ENCODE measurements at regions not wholly inside any gene's neighbourhood (a gene's known extent, or its start where the extent isn't known, plus 50 kb on each side); places are given as distances from the start of the nearest gene placed in this dataset.

DNA sequence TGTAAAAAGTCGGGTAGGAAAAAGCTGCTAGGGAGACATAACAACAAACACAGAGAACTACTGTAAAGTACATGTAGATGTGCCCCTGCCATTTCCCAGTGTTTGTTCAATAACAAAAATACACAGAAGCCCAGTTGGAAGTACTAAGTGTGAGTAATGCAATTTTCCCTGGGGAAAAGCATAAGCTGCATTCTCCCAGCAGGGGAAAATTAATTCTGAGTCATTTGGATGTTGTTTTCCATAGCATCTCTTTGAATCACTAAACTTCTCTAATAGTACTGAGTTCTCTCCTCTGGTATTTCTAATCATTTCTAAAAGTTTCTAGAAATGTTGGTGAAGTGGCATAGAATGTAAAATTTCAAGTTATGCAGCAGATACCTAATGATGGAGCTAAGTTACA is 1114.9 kb downstream of the C4orf33 start:
- TF ChIP-seq, protein P1, sequence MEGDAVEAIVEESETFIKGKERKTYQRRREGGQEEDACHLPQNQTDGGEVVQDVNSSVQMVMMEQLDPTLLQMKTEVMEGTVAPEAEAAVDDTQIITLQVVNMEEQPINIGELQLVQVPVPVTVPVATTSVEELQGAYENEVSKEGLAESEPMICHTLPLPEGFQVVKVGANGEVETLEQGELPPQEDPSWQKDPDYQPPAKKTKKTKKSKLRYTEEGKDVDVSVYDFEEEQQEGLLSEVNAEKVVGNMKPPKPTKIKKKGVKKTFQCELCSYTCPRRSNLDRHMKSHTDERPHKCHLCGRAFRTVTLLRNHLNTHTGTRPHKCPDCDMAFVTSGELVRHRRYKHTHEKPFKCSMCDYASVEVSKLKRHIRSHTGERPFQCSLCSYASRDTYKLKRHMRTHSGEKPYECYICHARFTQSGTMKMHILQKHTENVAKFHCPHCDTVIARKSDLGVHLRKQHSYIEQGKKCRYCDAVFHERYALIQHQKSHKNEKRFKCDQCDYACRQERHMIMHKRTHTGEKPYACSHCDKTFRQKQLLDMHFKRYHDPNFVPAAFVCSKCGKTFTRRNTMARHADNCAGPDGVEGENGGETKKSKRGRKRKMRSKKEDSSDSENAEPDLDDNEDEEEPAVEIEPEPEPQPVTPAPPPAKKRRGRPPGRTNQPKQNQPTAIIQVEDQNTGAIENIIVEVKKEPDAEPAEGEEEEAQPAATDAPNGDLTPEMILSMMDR (IDR thresholded peaks at IDR 0.05; ENCODE audit: control extremely low read depth, extremely low read depth, low read depth, missing control alignments), result no peak
- POLR2A ChIA-PET, result no interaction called here
- DNase-seq (ENCODE audit: extremely low spot score), result no peak
- CTCF ChIA-PET, result interaction anchor here (1.2 kb wide), 1 partner anchor 8 kb away, joined by 3 read pairs; no protein-coding TSS in a partner anchor

DNA sequence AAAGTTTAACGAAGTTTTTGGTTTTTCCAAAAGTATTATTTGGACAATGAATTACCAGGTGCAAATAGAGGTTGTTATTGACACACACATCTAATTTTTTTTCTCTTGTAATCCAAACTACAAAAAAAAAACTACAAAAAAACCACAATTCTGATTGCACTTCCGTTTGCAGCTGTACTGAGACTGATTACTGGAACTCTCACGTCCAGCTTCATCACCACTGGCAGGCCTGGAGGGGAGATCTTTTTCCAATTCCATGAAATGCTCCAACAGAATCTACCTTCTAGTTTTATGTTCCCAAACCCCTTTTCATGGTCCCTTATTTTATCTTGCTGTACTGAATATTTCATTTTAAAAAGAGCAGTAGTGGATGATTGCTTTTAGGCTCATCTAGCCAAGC is 1118.3 kb downstream of the C4orf33 start:
- POLR2A ChIA-PET, result no interaction called here
- TF ChIP-seq, protein P1 (IDR thresholded peaks at IDR 0.05; ENCODE audit: control extremely low read depth, extremely low read depth, low read depth, missing control alignments), result no peak
- CTCF ChIA-PET, result no interaction called here
- DNase-seq (ENCODE audit: extremely low spot score), result no peak

DNA sequence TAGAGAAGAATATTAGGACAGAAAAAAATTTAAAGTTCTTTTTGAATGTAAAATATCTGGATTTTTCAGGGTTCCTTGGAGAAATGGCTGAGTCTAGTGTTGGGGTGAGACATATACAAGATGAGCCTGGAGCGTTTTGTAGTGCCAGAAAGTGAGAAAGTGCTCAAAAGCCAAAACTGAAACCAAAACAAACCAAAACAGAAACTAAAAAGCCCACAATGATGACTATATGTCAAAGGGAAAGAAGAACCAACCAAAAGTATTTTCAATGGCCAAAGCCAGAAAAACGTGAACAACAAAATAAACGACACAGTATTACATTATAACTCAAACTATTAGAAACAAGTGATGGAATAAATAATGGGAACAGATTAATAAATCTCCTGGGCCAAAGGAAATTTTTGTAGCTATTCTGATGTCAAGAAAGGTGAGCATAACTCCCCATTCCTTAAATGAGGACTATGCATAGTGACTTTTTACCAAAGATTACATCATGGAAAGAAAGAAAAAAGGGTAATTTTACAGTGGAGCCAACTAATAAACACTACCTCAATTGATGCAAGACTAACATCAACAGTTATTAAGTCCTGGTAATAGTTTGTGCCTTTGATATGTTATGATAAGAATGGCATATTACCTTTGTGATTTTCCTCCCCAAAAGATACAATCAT is 1137.6 kb downstream of the C4orf33 start:
- CTCF ChIA-PET, result no interaction called here
- TF ChIP-seq, protein P1 (IDR thresholded peaks at IDR 0.05; ENCODE audit: control extremely low read depth, extremely low read depth, low read depth, missing control alignments), result no peak
- POLR2A ChIA-PET, result no interaction called here
- peak; percentile 3 for DNase-seq (ENCODE audit: extremely low spot score)

DNA sequence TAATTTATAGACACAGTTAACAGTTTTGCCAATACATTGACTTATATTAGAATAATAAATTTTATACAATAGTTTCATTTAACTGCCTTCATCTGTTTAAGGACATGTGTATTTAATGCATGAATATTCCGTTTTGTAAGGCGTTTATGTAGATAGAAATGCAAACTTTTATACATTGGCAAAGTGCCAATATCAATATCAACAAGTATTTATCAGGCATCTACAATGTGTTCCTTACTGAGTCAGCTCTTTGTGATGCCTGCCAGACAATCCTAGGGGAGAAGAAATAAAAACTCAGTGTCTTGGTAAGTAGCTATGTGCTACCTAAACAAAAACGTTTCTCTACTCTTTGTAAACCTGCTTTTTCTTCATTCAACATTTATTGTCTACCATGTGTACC is 1142.2 kb downstream of the C4orf33 start:
- ChIA-PET CTCF (interaction anchor here (1.4 kb wide), 1 partner anchor 15 kb away, joined by 3 read pairs; no protein-coding TSS in a partner anchor), POLR2A (no interaction called here)
- TF ChIP-seq, protein P1 (IDR thresholded peaks at IDR 0.05; ENCODE audit: control extremely low read depth, extremely low read depth, low read depth, missing control alignments), result no peak
- DNase-seq (ENCODE audit: extremely low spot score), result no peak

DNA sequence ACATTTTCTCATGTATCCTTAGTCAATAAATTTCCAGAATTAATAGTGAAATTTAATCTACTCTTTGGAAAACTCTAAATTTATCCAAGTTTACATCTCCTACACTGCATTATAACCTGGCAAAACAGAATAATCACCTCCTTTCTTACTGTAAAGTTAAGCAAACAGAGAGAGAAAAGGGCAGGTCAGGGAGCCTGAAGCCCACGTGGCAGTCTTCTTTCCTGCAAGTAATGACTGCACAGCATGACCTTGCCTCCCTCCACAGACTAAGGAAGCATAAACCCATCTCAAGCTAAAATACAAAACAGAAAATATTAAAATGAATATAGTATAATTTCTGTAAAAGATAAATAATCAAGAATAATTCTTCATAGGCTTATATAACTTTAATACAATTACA is 1153.0 kb downstream of the C4orf33 start:
- TF ChIP-seq, protein P1 (IDR thresholded peaks at IDR 0.05; ENCODE audit: control extremely low read depth, extremely low read depth, low read depth, missing control alignments), result no peak
- ChIA-PET CTCF (no interaction called here), POLR2A (no interaction called here)
- no peak for DNase-seq (ENCODE audit: extremely low spot score)

DNA sequence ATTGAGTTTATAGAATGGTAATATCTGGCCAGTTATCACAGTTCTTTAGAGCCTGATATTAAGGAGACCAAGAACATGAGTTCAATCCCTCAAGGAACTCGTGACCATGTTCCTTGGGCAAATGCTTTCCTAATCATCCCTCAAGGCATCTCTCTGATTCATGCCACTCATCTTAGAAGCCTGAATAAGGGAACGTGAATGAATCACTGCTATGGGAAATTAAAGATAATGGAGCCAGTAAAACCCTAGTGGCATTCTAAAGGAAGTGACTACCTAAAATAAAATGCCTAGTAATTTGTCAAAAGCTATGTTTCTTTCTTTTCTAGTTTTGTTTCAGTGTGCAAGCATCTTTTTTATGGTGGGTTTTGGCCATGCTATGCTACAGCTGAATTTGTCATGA is 1161.3 kb downstream of the C4orf33 start:
- ChIA-PET POLR2A (no interaction called here), CTCF (interaction anchor here (1.3 to 2.0 kb wide), 2 partner anchors 11 to 264 kb away, joined by 3 to 8 read pairs; no protein-coding TSS in a partner anchor)
- TF ChIP-seq, protein P1 (IDR thresholded peaks at IDR 0.05; ENCODE audit: control extremely low read depth, extremely low read depth, low read depth, missing control alignments), result no peak
- DNase-seq (ENCODE audit: extremely low spot score), result no peak

Data from GM10248 (cell line).